Mammary epithelial cell (primary cell): ENCODE measurements at regions not wholly inside any gene's neighbourhood (a gene's known extent, or its start where the extent isn't known, plus 50 kb on each side); places are given as distances from the start of the nearest gene placed in this dataset.
"Not testable (repeated sequence)": the region's sequence is repeated elsewhere in the genome, so short reads cannot be mapped to it uniquely, and the experiment has no call there.

Experiments
- CTCF ChIP-seq, 2 donors: IDR thresholded peaks in 1 of 2; conservative IDR thresholded peaks in 1 of 2; 2 replicates each; pipeline ENCODE4 v1.5.1; 2011 to 2012; ENCODE audit warnings: inconsistent platforms in 2 of 2, low read length in 2 of 2, mild to moderate bottlenecking in 2 of 2, control low read depth in 1 of 2, low read depth in 1 of 2; ENCODE audit not compliant: insufficient read depth in 1 of 2; ENCODE audit errors: extremely low read depth in 1 of 2
- EZH2 ChIP-seq: IDR thresholded peaks from 2 replicates; pipeline ENCODE4 v1.6.1; 2012; ENCODE audit warnings: low read length, inconsistent platforms, borderline replicate concordance

DNA sequence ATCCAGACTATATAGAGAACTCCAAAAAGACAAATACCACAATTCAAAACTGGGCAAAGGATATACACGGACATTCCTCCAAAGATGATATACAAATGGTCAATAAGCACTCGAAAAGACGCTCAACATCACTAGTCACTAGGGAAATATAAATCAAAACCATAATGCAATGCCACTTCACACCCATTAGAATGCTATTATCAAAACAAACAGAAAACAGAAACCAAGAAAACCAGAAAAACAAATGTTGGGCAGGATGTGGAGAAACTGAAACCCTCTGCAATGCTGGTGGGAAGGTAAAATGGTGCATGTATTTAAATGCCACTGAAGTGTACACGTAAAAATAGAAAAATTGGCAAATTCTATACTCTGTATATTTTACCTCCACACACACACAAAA lies 2664.1 kb upstream of the DEFB115 start:
- not testable (repeated sequence) for TF ChIP-seq CTCF (conservative IDR thresholded peaks at IDR 0.05 in 1 of 2, IDR thresholded peaks at IDR 0.05 in 1 of 2; ENCODE audit: extremely low read depth in 1 of 2, insufficient read depth in 1 of 2, low read depth in 1 of 2, low read length in 2 of 2); EZH2
